ENCODE measurements at regions not wholly inside any gene's neighbourhood (a gene's known extent, or its start where the extent isn't known, plus 50 kb on each side); places are given as distances from the start of the nearest gene placed in this dataset.

GRCh38 chr3:80788914-80789313 lies 972.5 kb downstream of the GBE1 start:
- no peak for DNase-seq
- no peak overlapping the region for H3K27ac Mint-ChIP-seq
- H3K36me3 Mint-ChIP-seq (ENCODE audit: low read depth) = no peaks in the 10 kb centered on the region
- no peak for ATAC-seq
- no peak overlapping the region for H3K4me3 Mint-ChIP-seq
- H3K9me3 Mint-ChIP-seq (ENCODE audit: insufficient read depth) = peaks cover 6% of the 10 kb centered on the region
- no peaks in the 10 kb centered on the region for H3K27me3 Mint-ChIP-seq (ENCODE audit: low read depth)
- no peaks in the 10 kb centered on the region for H3K4me1 Mint-ChIP-seq (ENCODE audit: low read depth)
- ChIA-PET POLR2A (no interaction called here), CTCF (no interaction called here)

- no peak for DNase-seq
- Mint-ChIP-seq H3K36me3 (ENCODE audit: low read depth) (no peaks in the 10 kb centered on the region), H3K4me1 (ENCODE audit: low read depth) (no peaks in the 10 kb centered on the region), H3K27me3 (ENCODE audit: low read depth) (no peaks in the 10 kb centered on the region), H3K27ac (no peak overlapping the region), H3K4me3 (no peak overlapping the region), H3K9me3 (ENCODE audit: insufficient read depth) (peaks cover 6% of the 10 kb centered on the region)
- POLR2A ChIA-PET = no interaction called here
- CTCF ChIA-PET = no interaction called here
- no peak for ATAC-seq
Observed at GRCh38 chr3:80785875-80786274, 975.6 kb downstream of the GBE1 start.

GRCh38 chr3:80785475-80785874 lies 976.0 kb downstream of the GBE1 start:
- POLR2A ChIA-PET = no interaction called here

GRCh38 chr3:80771085-80771484 lies 990.4 kb downstream of the GBE1 start:
- Mint-ChIP-seq H3K4me3 (no peak overlapping the region), H3K27ac (no peak overlapping the region), H3K4me1 (ENCODE audit: low read depth) (no peaks in the 10 kb centered on the region), H3K27me3 (ENCODE audit: low read depth) (no peaks in the 10 kb centered on the region), H3K36me3 (ENCODE audit: low read depth) (no peaks in the 10 kb centered on the region), H3K9me3 (ENCODE audit: insufficient read depth) (peaks cover 20% of the 10 kb centered on the region)
- ATAC-seq (no peak), DNase-seq (no peak)
- ChIA-PET CTCF (no interaction called here), POLR2A (no interaction called here)

More at GRCh38 chr3:80785475-80785874, 976.0 kb downstream of the GBE1 start:
- DNase-seq = no peak
- Mint-ChIP-seq H3K27ac (no peak overlapping the region), H3K9me3 (ENCODE audit: insufficient read depth) (peaks cover 6% of the 10 kb centered on the region), H3K4me1 (ENCODE audit: low read depth) (no peaks in the 10 kb centered on the region), H3K27me3 (ENCODE audit: low read depth) (no peaks in the 10 kb centered on the region), H3K36me3 (ENCODE audit: low read depth) (no peaks in the 10 kb centered on the region), H3K4me3 (no peak overlapping the region)
- no peak for ATAC-seq
- CTCF ChIA-PET = no interaction called here

- Mint-ChIP-seq H3K27me3 (ENCODE audit: low read depth) (no peaks in the 10 kb centered on the region), H3K27ac (no peak overlapping the region), H3K9me3 (ENCODE audit: insufficient read depth) (peaks cover 20% of the 10 kb centered on the region), H3K4me1 (ENCODE audit: low read depth) (no peaks in the 10 kb centered on the region), H3K4me3 (no peak overlapping the region), H3K36me3 (ENCODE audit: low read depth) (no peaks in the 10 kb centered on the region)
- POLR2A ChIA-PET = no interaction called here
- no peak for DNase-seq
- CTCF ChIA-PET = no interaction called here
- ATAC-seq = no peak
Observed at GRCh38 chr3:80770106-80771074, 991.1 kb downstream of the GBE1 start.

GRCh38 chr3:80769683-80770082 lies 991.8 kb downstream of the GBE1 start:
- Mint-ChIP-seq H3K27ac (no peak overlapping the region), H3K27me3 (ENCODE audit: low read depth) (no peaks in the 10 kb centered on the region), H3K9me3 (ENCODE audit: insufficient read depth) (peaks cover 20% of the 10 kb centered on the region), H3K4me3 (no peak overlapping the region), H3K36me3 (ENCODE audit: low read depth) (no peaks in the 10 kb centered on the region), H3K4me1 (ENCODE audit: low read depth) (no peaks in the 10 kb centered on the region)
- ATAC-seq (no peak), DNase-seq (no peak)
- ChIA-PET POLR2A (no interaction called here), CTCF (no interaction called here)

- ChIA-PET CTCF (no interaction called here), POLR2A (no interaction called here)
- no peak for DNase-seq
- H3K4me1 Mint-ChIP-seq (ENCODE audit: low read depth) = no peaks in the 10 kb centered on the region
- H3K36me3 Mint-ChIP-seq (ENCODE audit: low read depth) = no peaks in the 10 kb centered on the region
- ATAC-seq = no peak
- H3K9me3 Mint-ChIP-seq (ENCODE audit: insufficient read depth) = peaks cover 25% of the 10 kb centered on the region
- H3K4me3 Mint-ChIP-seq = no peak overlapping the region
- H3K27ac Mint-ChIP-seq = no peak overlapping the region
- no peaks in the 10 kb centered on the region for H3K27me3 Mint-ChIP-seq (ENCODE audit: low read depth)
Observed at GRCh38 chr3:80767604-80768003, 993.8 kb downstream of the GBE1 start.

- no peak for ATAC-seq
- ChIA-PET CTCF (no interaction called here), POLR2A (no interaction called here)
- H3K36me3 Mint-ChIP-seq (ENCODE audit: low read depth) = no peaks in the 10 kb centered on the region
- H3K4me3 Mint-ChIP-seq = no peak overlapping the region
- no peaks in the 10 kb centered on the region for H3K27me3 Mint-ChIP-seq (ENCODE audit: low read depth)
- H3K27ac Mint-ChIP-seq = no peak overlapping the region
- peaks cover 4% of the 10 kb centered on the region for H3K9me3 Mint-ChIP-seq (ENCODE audit: insufficient read depth)
- no peak for DNase-seq
- H3K4me1 Mint-ChIP-seq (ENCODE audit: low read depth) = no peaks in the 10 kb centered on the region
Observed at GRCh38 chr3:80754969-80755368, 987.2 kb upstream of the ROBO1 start.

GRCh38 chr3:80753021-80753420 lies 985.2 kb upstream of the ROBO1 start:
- CTCF ChIA-PET = no interaction called here
- Mint-ChIP-seq H3K9me3 (ENCODE audit: insufficient read depth) (peaks cover 11% of the 10 kb centered on the region), H3K4me1 (ENCODE audit: low read depth) (no peaks in the 10 kb centered on the region), H3K36me3 (ENCODE audit: low read depth) (no peaks in the 10 kb centered on the region), H3K4me3 (no peak overlapping the region), H3K27me3 (ENCODE audit: low read depth) (no peaks in the 10 kb centered on the region), H3K27ac (no peak overlapping the region)
- no peak for DNase-seq
- POLR2A ChIA-PET = no interaction called here
- no peak for ATAC-seq

- ATAC-seq = no peak
- Mint-ChIP-seq H3K27ac (no peak overlapping the region), H3K4me3 (no peak overlapping the region), H3K27me3 (ENCODE audit: low read depth) (no peaks in the 10 kb centered on the region), H3K9me3 (ENCODE audit: insufficient read depth) (peaks cover 18% of the 10 kb centered on the region), H3K4me1 (ENCODE audit: low read depth) (no peaks in the 10 kb centered on the region), H3K36me3 (ENCODE audit: low read depth) (no peaks in the 10 kb centered on the region)
- ChIA-PET POLR2A (no interaction called here), CTCF (no interaction called here)
- DNase-seq = no peak
Observed at GRCh38 chr3:80750637-80751036, 982.8 kb upstream of the ROBO1 start.

GRCh38 chr3:80734920-80735319 lies 967.1 kb upstream of the ROBO1 start:
- no peaks in the 10 kb centered on the region for H3K36me3 Mint-ChIP-seq (ENCODE audit: low read depth)
- H3K27me3 Mint-ChIP-seq (ENCODE audit: low read depth) = no peaks in the 10 kb centered on the region
- no peak overlapping the region for H3K4me3 Mint-ChIP-seq
- ChIA-PET POLR2A (interaction anchor here (0.5 kb wide), 1 partner anchor 15 kb away, joined by 3 read pairs; no protein-coding TSS in a partner anchor), CTCF (no interaction called here)
- peaks cover 9% of the 10 kb centered on the region for H3K9me3 Mint-ChIP-seq (ENCODE audit: insufficient read depth)
- H3K4me1 Mint-ChIP-seq (ENCODE audit: low read depth) = no peaks in the 10 kb centered on the region
- no peak for ATAC-seq
- no peak for DNase-seq
- H3K27ac Mint-ChIP-seq = no peak overlapping the region

- CTCF ChIA-PET = no interaction called here
- no peak overlapping the region for H3K27ac Mint-ChIP-seq
- H3K36me3 Mint-ChIP-seq (ENCODE audit: low read depth) = no peaks in the 10 kb centered on the region
- no peak for DNase-seq
- no peaks in the 10 kb centered on the region for H3K4me1 Mint-ChIP-seq (ENCODE audit: low read depth)
- POLR2A ChIA-PET = interaction anchor here (0.5 kb wide), 1 partner anchor 14 kb away, joined by 3 read pairs; no protein-coding TSS in a partner anchor
- ATAC-seq = no peak
- H3K9me3 Mint-ChIP-seq (ENCODE audit: insufficient read depth) = peaks cover 9% of the 10 kb centered on the region
- H3K27me3 Mint-ChIP-seq (ENCODE audit: low read depth) = no peaks in the 10 kb centered on the region
- H3K4me3 Mint-ChIP-seq = no peak overlapping the region
Observed at GRCh38 chr3:80734483-80734882, 966.7 kb upstream of the ROBO1 start.
